ENCODE measurements at regions not wholly inside any gene's neighbourhood (a gene's known extent, or its start where the extent isn't known, plus 50 kb on each side); places are given as distances from the start of the nearest gene placed in this dataset.

DNA sequence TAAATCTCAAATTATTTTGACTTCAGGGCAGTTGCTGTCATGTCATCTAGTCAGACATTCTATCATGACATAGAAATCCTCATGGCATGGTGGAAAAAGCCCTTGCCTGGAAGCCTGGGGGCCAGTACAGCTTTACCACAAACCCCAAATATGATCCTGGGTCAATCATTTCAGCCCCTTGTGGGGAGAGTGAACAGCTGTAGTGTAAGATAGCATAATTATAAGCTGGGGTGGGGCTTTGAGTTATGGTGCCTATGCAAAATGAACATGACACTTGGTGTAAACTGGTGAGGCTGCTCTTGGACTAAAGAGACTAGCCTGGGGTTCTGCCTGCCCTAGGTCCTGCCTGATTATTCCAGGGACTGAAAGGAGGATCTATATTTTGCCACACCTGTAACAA, 207.7 kb upstream of the DDHD1 start:
- no peaks in the 10 kb centered on the region for H3K9me3 ChIP-seq
- intact Hi-C loops (cut with DNase I, micrococcal nuclease) = no loop called here
- TF ChIP-seq, protein P1, sequence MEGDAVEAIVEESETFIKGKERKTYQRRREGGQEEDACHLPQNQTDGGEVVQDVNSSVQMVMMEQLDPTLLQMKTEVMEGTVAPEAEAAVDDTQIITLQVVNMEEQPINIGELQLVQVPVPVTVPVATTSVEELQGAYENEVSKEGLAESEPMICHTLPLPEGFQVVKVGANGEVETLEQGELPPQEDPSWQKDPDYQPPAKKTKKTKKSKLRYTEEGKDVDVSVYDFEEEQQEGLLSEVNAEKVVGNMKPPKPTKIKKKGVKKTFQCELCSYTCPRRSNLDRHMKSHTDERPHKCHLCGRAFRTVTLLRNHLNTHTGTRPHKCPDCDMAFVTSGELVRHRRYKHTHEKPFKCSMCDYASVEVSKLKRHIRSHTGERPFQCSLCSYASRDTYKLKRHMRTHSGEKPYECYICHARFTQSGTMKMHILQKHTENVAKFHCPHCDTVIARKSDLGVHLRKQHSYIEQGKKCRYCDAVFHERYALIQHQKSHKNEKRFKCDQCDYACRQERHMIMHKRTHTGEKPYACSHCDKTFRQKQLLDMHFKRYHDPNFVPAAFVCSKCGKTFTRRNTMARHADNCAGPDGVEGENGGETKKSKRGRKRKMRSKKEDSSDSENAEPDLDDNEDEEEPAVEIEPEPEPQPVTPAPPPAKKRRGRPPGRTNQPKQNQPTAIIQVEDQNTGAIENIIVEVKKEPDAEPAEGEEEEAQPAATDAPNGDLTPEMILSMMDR (IDR thresholded peaks at IDR 0.05) = no peak
- no peaks in the 10 kb centered on the region for H3K36me3 ChIP-seq (ENCODE audit: low read depth)
- no peak for ATAC-seq
- H3K4me3 ChIP-seq = no peak overlapping the region
- no peaks in the 10 kb centered on the region for H3K4me1 ChIP-seq (ENCODE audit: low read depth)
- DNase-seq = no peak

DNA sequence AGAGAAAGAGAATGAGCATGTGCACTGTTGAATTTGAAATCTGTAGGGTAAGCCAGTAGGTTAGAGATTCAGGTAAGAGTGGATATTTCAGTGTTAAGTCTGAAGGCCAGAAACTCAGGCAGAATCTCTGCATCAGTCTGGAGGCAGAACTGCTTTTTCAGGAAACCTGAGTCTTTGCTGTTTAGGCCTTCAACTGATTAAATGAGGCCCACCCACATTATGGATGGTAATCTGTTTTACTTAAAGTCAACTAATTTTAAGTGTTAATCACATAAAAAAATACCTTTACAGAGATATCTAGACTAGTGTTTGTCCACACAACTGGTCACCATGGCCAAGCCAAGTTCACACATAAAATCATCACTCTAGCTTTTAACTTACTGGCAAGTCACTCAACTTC, 205.0 kb upstream of the DDHD1 start:
- intact Hi-C loops (cut with DNase I, micrococcal nuclease) = no loop called here
- TF ChIP-seq, protein P1 (IDR thresholded peaks at IDR 0.05) = no peak
- no peak for ATAC-seq

DNA sequence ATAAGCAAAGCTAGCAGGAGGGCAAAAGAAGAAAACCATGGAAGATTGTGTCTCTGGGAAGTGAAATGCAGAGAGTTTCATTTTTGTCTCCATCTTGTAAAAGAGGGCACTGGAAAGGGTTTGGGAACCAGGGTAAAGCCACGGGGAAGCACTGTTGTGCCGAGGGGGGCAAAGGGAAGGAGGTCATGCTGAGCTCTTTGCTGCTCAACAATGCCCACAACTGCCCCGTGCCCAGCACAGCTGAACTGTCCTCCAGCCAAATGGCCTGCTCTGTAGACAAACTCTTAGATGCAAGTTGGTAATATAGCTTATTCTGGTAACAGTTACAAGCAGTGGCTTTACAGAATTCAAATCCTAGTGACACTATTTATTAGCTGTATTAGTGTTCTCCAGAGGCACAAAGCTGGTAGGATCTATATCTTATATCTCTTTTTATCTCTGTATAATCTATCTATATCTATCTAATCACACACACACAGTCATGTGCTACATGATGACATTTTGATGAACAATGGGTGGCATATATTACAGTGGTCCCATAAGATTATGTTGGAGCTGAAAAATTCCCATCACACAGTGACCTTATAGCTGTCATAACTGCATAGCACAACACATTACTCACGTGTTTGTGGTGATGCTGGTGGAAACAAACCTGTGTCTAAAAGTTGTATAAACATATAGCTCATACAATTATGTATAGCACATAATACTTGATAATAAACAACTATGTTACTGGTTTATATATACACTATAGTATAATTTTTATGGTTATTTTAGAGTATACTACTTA, 203.4 kb upstream of the DDHD1 start:
- Histone ChIP-seq H3K36me3 (ENCODE audit: low read depth) (no peaks in the 10 kb centered on the region), H3K4me3 (no peak overlapping the region), H3K9me3 (no peaks in the 10 kb centered on the region), H3K4me1 (ENCODE audit: low read depth) (no peaks in the 10 kb centered on the region)
- ATAC-seq (no peak), DNase-seq (no peak)
- intact Hi-C loops (cut with DNase I, micrococcal nuclease) = no loop called here
- TF ChIP-seq, protein P1 (IDR thresholded peaks at IDR 0.05) = no peak

More for the DNA sequence above, 205.0 kb upstream of the DDHD1 start:
- Histone ChIP-seq H3K9me3 (no peaks in the 10 kb centered on the region), H3K36me3 (ENCODE audit: low read depth) (no peaks in the 10 kb centered on the region), H3K4me3 (no peak overlapping the region), H3K4me1 (ENCODE audit: low read depth) (no peaks in the 10 kb centered on the region)
- no peak for DNase-seq

DNA sequence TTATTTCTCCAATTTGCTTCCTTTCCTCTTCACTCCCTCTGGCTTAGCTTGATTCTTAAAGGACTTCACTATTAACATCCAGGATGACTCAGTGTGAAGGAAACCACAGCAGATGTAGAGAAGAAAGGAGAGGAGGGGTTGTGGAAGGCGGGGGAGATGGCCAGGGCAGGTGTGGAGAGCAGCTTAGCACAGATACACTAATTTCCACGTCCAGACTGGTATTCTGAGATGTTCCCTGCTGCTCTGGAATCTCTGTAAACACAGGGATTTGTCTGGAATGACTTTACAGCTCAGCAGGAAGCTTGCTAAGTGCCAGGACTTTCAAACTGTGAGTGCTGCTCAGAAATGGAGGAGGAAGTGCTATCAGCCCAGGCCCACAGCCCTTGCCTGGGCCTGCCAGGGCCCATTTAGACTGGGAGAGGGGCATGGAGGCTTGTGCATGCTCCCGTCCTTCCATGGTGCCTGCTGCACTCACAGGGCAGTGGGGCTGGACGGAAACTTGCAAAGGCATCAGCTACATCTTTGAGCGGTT, 202.5 kb upstream of the DDHD1 start:
- DNase-seq (no peak), ATAC-seq (peak; percentile 31)
- intact Hi-C loops (cut with DNase I, micrococcal nuclease) = no loop called here
- Histone ChIP-seq H3K4me3 (no peak overlapping the region), H3K9me3 (no peaks in the 10 kb centered on the region), H3K4me1 (ENCODE audit: low read depth) (no peaks in the 10 kb centered on the region), H3K36me3 (ENCODE audit: low read depth) (no peaks in the 10 kb centered on the region)
- TF ChIP-seq, protein P1 (IDR thresholded peaks at IDR 0.05) = no peak

DNA sequence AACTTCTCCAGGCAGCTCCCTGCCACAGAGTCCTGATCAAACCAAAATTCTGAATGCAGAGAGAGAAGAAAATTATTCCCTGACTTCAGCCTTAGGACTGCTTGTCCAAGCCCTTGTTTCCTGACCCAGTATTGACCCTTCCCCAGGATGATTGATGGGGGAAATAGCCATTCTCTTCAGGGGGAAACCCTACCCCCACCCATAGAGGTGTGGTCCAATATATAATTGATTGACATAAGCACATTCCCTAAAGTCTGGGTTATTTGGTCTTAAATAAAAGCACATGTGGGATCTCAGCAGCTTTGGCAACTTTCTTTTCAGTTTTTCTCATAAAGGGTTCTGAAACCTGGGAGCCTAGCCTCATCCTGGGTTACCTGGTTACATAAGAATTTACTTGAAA, 201.2 kb upstream of the DDHD1 start:
- intact Hi-C loops (cut with DNase I, micrococcal nuclease) = no loop called here
- H3K4me3 ChIP-seq = no peak overlapping the region
- no peaks in the 10 kb centered on the region for H3K36me3 ChIP-seq (ENCODE audit: low read depth)
- TF ChIP-seq, protein P1 (IDR thresholded peaks at IDR 0.05) = no peak
- no peaks in the 10 kb centered on the region for H3K9me3 ChIP-seq
- DNase-seq = no peak
- H3K4me1 ChIP-seq (ENCODE audit: low read depth) = no peaks in the 10 kb centered on the region
- ATAC-seq = no peak

Measured in mucosa of descending colon (tissue), 3 donors.